ENCODE measurements at regions not wholly inside any gene's neighbourhood (a gene's known extent, or its start where the extent isn't known, plus 50 kb on each side); places are given as distances from the start of the nearest gene placed in this dataset.

- in situ Hi-C loops (cut with HindIII; ENCODE audit: low pct_ligation_motif_present, low sequenced_read_pairs): no loop called here
- no peak overlapping the region for H3K27ac ChIP-seq
- no peaks in the 10 kb centered on the region for H3K36me3 ChIP-seq (replicated peaks)
- no peak for TF ChIP-seq CTCF (IDR thresholded peaks at IDR 0.05; ENCODE audit: low read depth, low read length, missing control alignments)
- no peak for DNase-seq
- H3K27me3 ChIP-seq (replicated peaks): no peaks in the 10 kb centered on the region
- H3K4me3 ChIP-seq (ENCODE audit: low read depth, low read length): no peak overlapping the region
Measured at GRCh38 chr2:143965493-143966164, 554.3 kb downstream of the ZEB2 start.

- Histone ChIP-seq H3K4me3 (ENCODE audit: low read depth, low read length) (no peak overlapping the region), H3K27me3 (replicated peaks) (no peaks in the 10 kb centered on the region), H3K36me3 (replicated peaks) (no peaks in the 10 kb centered on the region), H3K27ac (no peak overlapping the region)
- in situ Hi-C loops (cut with HindIII; ENCODE audit: low pct_ligation_motif_present, low sequenced_read_pairs): no loop called here
- TF ChIP-seq CTCF (IDR thresholded peaks at IDR 0.05; ENCODE audit: low read depth, low read length, missing control alignments): no peak
- DNase-seq: no peak
Measured at GRCh38 chr2:143964891-143965290, 555.0 kb downstream of the ZEB2 start.

- H3K4me3 ChIP-seq (ENCODE audit: low read depth, low read length): no peak overlapping the region
- in situ Hi-C loops (cut with HindIII; ENCODE audit: low pct_ligation_motif_present, low sequenced_read_pairs): no loop called here
- no peak overlapping the region for H3K27ac ChIP-seq
- no peaks in the 10 kb centered on the region for H3K27me3 ChIP-seq (replicated peaks)
- no peaks in the 10 kb centered on the region for H3K36me3 ChIP-seq (replicated peaks)
- DNase-seq: no peak
- no peak for TF ChIP-seq CTCF (IDR thresholded peaks at IDR 0.05; ENCODE audit: low read depth, low read length, missing control alignments)
Measured at GRCh38 chr2:143960177-143960576, 559.7 kb downstream of the ZEB2 start.

- Histone ChIP-seq H3K36me3 (replicated peaks) (no peaks in the 10 kb centered on the region), H3K4me3 (ENCODE audit: low read depth, low read length) (no peak overlapping the region), H3K27me3 (replicated peaks) (no peaks in the 10 kb centered on the region), H3K27ac (no peak overlapping the region)
- no peak for TF ChIP-seq CTCF (IDR thresholded peaks at IDR 0.05; ENCODE audit: low read depth, low read length, missing control alignments)
- in situ Hi-C loops (cut with HindIII; ENCODE audit: low pct_ligation_motif_present, low sequenced_read_pairs): no loop called here
- DNase-seq: no peak
Measured at GRCh38 chr2:143957321-143957720, 562.6 kb downstream of the ZEB2 start.

- H3K27me3 ChIP-seq (replicated peaks): no peaks in the 10 kb centered on the region
- H3K4me3 ChIP-seq (ENCODE audit: low read depth, low read length): no peak overlapping the region
- in situ Hi-C loops (cut with HindIII; ENCODE audit: low pct_ligation_motif_present, low sequenced_read_pairs): no loop called here
- no peaks in the 10 kb centered on the region for H3K36me3 ChIP-seq (replicated peaks)
- peak; percentile 50 for DNase-seq
- no peak for TF ChIP-seq CTCF (IDR thresholded peaks at IDR 0.05; ENCODE audit: low read depth, low read length, missing control alignments)
- H3K27ac ChIP-seq: peak overlapping the region; percentile 14
Measured at GRCh38 chr2:143955401-143956065, 564.4 kb downstream of the ZEB2 start.

Measured in brain microvascular endothelial cell (primary cell).